H9 (cell line): ENCODE measurements at regions not wholly inside any gene's neighbourhood (a gene's known extent, or its start where the extent isn't known, plus 50 kb on each side); places are given as distances from the start of the nearest gene placed in this dataset.

ENCODE experiments used
- DNase-seq: peaks from one replicate; pipeline ENCODE4 v3.0.0-alpha.2; 2017
- H2AFZ ChIP-seq: one replicate; pipeline ENCODE4 v1.6.1; 2013; ENCODE audit warnings: mild to moderate bottlenecking, low read length, control low read depth, moderate library complexity
- H2AK5ac ChIP-seq: 2 replicates; pipeline ENCODE4 v1.6.1; 2013; ENCODE audit warnings: low read length, control low read depth, mixed read lengths; ENCODE audit not compliant: insufficient read length
- H2BK120ac ChIP-seq: one replicate; pipeline ENCODE4 v1.6.1; 2013; ENCODE audit warnings: low read depth, mild to moderate bottlenecking, low read length, control low read depth, inconsistent platforms; ENCODE audit not compliant: poor library complexity, severe bottlenecking
- H2BK12ac ChIP-seq: 2 replicates; pipeline ENCODE4 v1.6.1; 2013; ENCODE audit warnings: low read length, control low read depth, mixed read lengths, low read depth; ENCODE audit not compliant: insufficient read length
- H2BK15ac ChIP-seq: 2 replicates; pipeline ENCODE4 v1.6.1; 2013; ENCODE audit warnings: low read depth, low read length, control low read depth
- H2BK20ac ChIP-seq: one replicate; pipeline ENCODE4 v1.6.1; 2013; ENCODE audit warnings: low read depth, mild to moderate bottlenecking, low read length, control low read depth, inconsistent platforms; ENCODE audit not compliant: poor library complexity, severe bottlenecking
- H2BK5ac ChIP-seq: 2 replicates; pipeline ENCODE4 v1.6.1; 2013; ENCODE audit warnings: low read length, control low read depth, mixed read lengths; ENCODE audit not compliant: insufficient read length
- H3K14ac ChIP-seq: 2 replicates; pipeline ENCODE4 v1.6.1; 2013; ENCODE audit warnings: low read length, control low read depth; ENCODE audit not compliant: insufficient read depth
- H3K18ac ChIP-seq: 2 replicates; pipeline ENCODE4 v1.6.1; 2013; ENCODE audit warnings: low read depth, mild to moderate bottlenecking, mixed read lengths, low read length, control low read depth; ENCODE audit not compliant: insufficient read length
- H3K23ac ChIP-seq: 2 replicates; pipeline ENCODE4 v1.6.1; 2013; ENCODE audit warnings: low read length, control low read depth, mixed read lengths, low read depth; ENCODE audit not compliant: insufficient read length
- H3K23me2 ChIP-seq: 2 replicates; pipeline ENCODE4 v1.6.1; 2013; ENCODE audit warnings: low read depth, mild to moderate bottlenecking, mixed read lengths, low read length, control low read depth; ENCODE audit not compliant: insufficient read length, poor library complexity, severe bottlenecking
- H3K27ac ChIP-seq: 2 replicates; pipeline ENCODE4 v1.5.1; 2013; ENCODE audit warnings: low read length, control low read depth, mixed read lengths, low read depth; ENCODE audit not compliant: insufficient read length
- H3K27me3 ChIP-seq: 2 replicates; pipeline ENCODE4 v1.6.1; 2013; ENCODE audit warnings: low read length, control low read depth, inconsistent platforms; ENCODE audit not compliant: insufficient read depth
- H3K4ac ChIP-seq: 2 replicates; pipeline ENCODE4 v1.6.1; 2013; ENCODE audit warnings: low read depth, mild to moderate bottlenecking, control low read depth, inconsistent platforms, low read length, moderate library complexity
- H3K4me1 ChIP-seq: 2 replicates; pipeline ENCODE4 v1.6.1; 2013; ENCODE audit warnings: low read length, control low read depth, inconsistent platforms; ENCODE audit not compliant: insufficient read depth
- H3K4me2 ChIP-seq: 2 replicates; pipeline ENCODE4 v1.6.1; 2013; ENCODE audit warnings: low read length, control low read depth, mixed read lengths; ENCODE audit not compliant: insufficient read length, insufficient read depth
- H3K56ac ChIP-seq: 2 replicates; pipeline ENCODE4 v1.6.1; 2013; ENCODE audit warnings: low read depth, mild to moderate bottlenecking, mixed read lengths, low read length, control low read depth; ENCODE audit not compliant: insufficient read length
- H3K79me1 ChIP-seq: 2 replicates; pipeline ENCODE4 v1.6.1; 2013; ENCODE audit warnings: low read depth, mild to moderate bottlenecking, moderate library complexity, low read length, control low read depth, inconsistent platforms; ENCODE audit not compliant: insufficient read depth, poor library complexity, severe bottlenecking
- H3K79me2 ChIP-seq: 2 replicates; pipeline ENCODE4 v1.6.1; 2013; ENCODE audit warnings: low read length, control low read depth, inconsistent platforms; ENCODE audit not compliant: insufficient read depth
- H3K9ac ChIP-seq: 2 replicates; pipeline ENCODE4 v1.6.1; 2013; ENCODE audit warnings: low read length, control low read depth, mixed read lengths; ENCODE audit not compliant: insufficient read length; ENCODE audit errors: extremely low read depth
- H3K9me3 ChIP-seq: one replicate; pipeline ENCODE4 v1.6.1; 2013; ENCODE audit warnings: low read depth, low read length, inconsistent platforms; ENCODE audit not compliant: control insufficient read depth
- H3T11ph ChIP-seq: one replicate; pipeline ENCODE4 v1.6.1; 2013; ENCODE audit warnings: mild to moderate bottlenecking, low read length, control low read depth, inconsistent platforms
- H4K20me1 ChIP-seq: one replicate; pipeline ENCODE4 v1.6.1; 2013; ENCODE audit not compliant: control insufficient read depth, insufficient read length, insufficient read depth
- H4K5ac ChIP-seq: 2 replicates; pipeline ENCODE4 v1.6.1; 2013; ENCODE audit warnings: low read depth, mild to moderate bottlenecking, mixed read lengths, low read length, control low read depth; ENCODE audit not compliant: insufficient read length
- H4K8ac ChIP-seq: replicated peaks from 2 replicates; pipeline ENCODE4 v1.6.1; 2013; ENCODE audit warnings: low read length, control low read depth, mixed read lengths, low read depth; ENCODE audit not compliant: insufficient read length
- H4K91ac ChIP-seq: 2 replicates; pipeline ENCODE4 v1.6.1; 2013; ENCODE audit warnings: low read depth, mild to moderate bottlenecking, moderate library complexity, mixed read lengths, low read length, control low read depth; ENCODE audit not compliant: insufficient read length
- H3K27ac Mint-ChIP-seq, 3 experiments: 2 replicates in 2 of 3; 3 replicates in 1 of 3; pipeline ENCODE4 v1.8.0; 2020 to 2021; ENCODE audit warnings: mixed read lengths in 3 of 3, mild to moderate bottlenecking in 1 of 3, moderate library complexity in 1 of 3
- H3K27me3 Mint-ChIP-seq: 2 replicates; pipeline ENCODE4 v1.8.0; 2021; ENCODE audit warnings: low read depth, mild to moderate bottlenecking, moderate library complexity, mixed read lengths
- H3K36me3 Mint-ChIP-seq, 3 experiments: 2 replicates in 2 of 3; 3 replicates in 1 of 3; pipeline ENCODE4 v1.8.0; 2020 to 2021; ENCODE audit warnings: low read depth in 3 of 3, mixed read lengths in 3 of 3; ENCODE audit not compliant: insufficient read depth in 1 of 3
- H3K4me1 Mint-ChIP-seq, 2 experiments: 2 replicates each; pipeline ENCODE4 v1.8.0; 2020; ENCODE audit warnings: mixed read lengths in 2 of 2
- H3K4me3 Mint-ChIP-seq, 2 experiments: 2 replicates in 1 of 2; 3 replicates in 1 of 2; pipeline ENCODE4 v1.8.0; 2020 to 2021; ENCODE audit warnings: mild to moderate bottlenecking in 2 of 2, mixed read lengths in 2 of 2, moderate library complexity in 1 of 2
- H3K9me3 Mint-ChIP-seq, 2 experiments: 2 replicates in 1 of 2; 3 replicates in 1 of 2; pipeline ENCODE4 v1.8.0; 2020; ENCODE audit warnings: mild to moderate bottlenecking in 2 of 2, mixed read lengths in 2 of 2, moderate library complexity in 1 of 2
- WGBS: extraction: QIAGEN DNeasy Blood & Tissue Kit; methylation state at CpG from one replicate; pipeline ENCODE4 v1.1.7; 2013; ENCODE audit warnings: missing lambda C conversion rate, low lambda C conversion rate, mixed read lengths; ENCODE audit not compliant: insufficient read length; ENCODE audit errors: extremely low coverage; 5-methylcytosine and 5-hydroxymethylcytosine counted together
- TF ChIP-seq, protein P1 (sequence below): fragments of 200-600 bp; sonication (generic); conservative IDR thresholded peaks from 3 replicates; pipeline ENCODE4 v1.8.0; 2021; ENCODE audit warnings: antibody characterized with exemption, mild to moderate bottlenecking

DNA sequence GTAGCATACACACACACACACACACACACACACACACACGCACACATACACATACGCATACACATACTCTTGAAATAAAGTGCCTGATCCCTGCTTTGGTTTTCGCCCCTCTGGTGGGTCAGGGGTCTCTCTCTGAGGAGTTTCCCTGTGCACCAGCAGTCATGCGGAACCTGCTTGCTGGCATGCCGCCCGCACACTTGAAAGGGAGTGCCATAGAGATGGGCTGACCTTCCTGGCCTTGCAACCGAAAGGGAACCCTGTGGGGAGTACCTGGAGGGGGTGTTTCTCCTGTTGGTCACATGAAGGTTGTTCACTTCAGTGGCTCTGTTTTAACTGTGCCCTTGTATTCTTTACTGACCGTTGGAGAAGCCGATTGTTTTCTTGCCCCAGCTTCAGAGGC is 752.3 kb downstream of the NR2F2 start:
- H3K27me3 ChIP-seq: no peaks in the 10 kb centered on the region
- no peak overlapping the region for H3K4me2 ChIP-seq
- H2BK15ac ChIP-seq: no peak overlapping the region
- no peak overlapping the region for H3K27ac ChIP-seq
- Mint-ChIP-seq H3K9me3 (no peaks in the 10 kb centered on the region), H3K4me3 (no peak overlapping the region), H3K27me3 (no peaks in the 10 kb centered on the region; the same call in 1 of the 2 replicates), H3K36me3 (no peaks in the 10 kb centered on the region), H3K27ac (no peak overlapping the region), H3K4me1 (peaks cover 3 to 5% of the 10 kb centered on the region in 2 experiments; a peak in 3 of 4 replicates)
- no peak overlapping the region for H3T11ph ChIP-seq
- no peak overlapping the region for H3K9ac ChIP-seq
- H2BK5ac ChIP-seq: no peak overlapping the region
- no peak overlapping the region for H3K4ac ChIP-seq
- H3K79me1 ChIP-seq: no peaks in the 10 kb centered on the region
- no peaks in the 10 kb centered on the region for H3K9me3 ChIP-seq
- H3K79me2 ChIP-seq: no peaks in the 10 kb centered on the region
- no peak overlapping the region for H2BK120ac ChIP-seq
- H2BK20ac ChIP-seq: no peak overlapping the region
- DNase-seq: no peak
- no peaks in the 10 kb centered on the region for H3K23me2 ChIP-seq
- H4K20me1 ChIP-seq: no peaks in the 10 kb centered on the region
- TF ChIP-seq, protein P1, sequence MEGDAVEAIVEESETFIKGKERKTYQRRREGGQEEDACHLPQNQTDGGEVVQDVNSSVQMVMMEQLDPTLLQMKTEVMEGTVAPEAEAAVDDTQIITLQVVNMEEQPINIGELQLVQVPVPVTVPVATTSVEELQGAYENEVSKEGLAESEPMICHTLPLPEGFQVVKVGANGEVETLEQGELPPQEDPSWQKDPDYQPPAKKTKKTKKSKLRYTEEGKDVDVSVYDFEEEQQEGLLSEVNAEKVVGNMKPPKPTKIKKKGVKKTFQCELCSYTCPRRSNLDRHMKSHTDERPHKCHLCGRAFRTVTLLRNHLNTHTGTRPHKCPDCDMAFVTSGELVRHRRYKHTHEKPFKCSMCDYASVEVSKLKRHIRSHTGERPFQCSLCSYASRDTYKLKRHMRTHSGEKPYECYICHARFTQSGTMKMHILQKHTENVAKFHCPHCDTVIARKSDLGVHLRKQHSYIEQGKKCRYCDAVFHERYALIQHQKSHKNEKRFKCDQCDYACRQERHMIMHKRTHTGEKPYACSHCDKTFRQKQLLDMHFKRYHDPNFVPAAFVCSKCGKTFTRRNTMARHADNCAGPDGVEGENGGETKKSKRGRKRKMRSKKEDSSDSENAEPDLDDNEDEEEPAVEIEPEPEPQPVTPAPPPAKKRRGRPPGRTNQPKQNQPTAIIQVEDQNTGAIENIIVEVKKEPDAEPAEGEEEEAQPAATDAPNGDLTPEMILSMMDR: no peak
- H4K5ac ChIP-seq: no peak overlapping the region
- H3K4me1 ChIP-seq: no peaks in the 10 kb centered on the region
- no peak overlapping the region for H2AFZ ChIP-seq
- H3K14ac ChIP-seq: no peak overlapping the region
- no peak overlapping the region for H4K8ac ChIP-seq
- no peak overlapping the region for H3K23ac ChIP-seq
- no CpG with 5 or more reads among the region's 9 CpGs for WGBS
- no peak overlapping the region for H2BK12ac ChIP-seq
- H3K56ac ChIP-seq: no peak overlapping the region
- H3K18ac ChIP-seq: no peak overlapping the region
- H2AK5ac ChIP-seq: no peak overlapping the region
- H4K91ac ChIP-seq: no peak overlapping the region
